ENCODE measurements at regions not wholly inside any gene's neighbourhood (a gene's known extent, or its start where the extent isn't known, plus 50 kb on each side); places are given as distances from the start of the nearest gene placed in this dataset.
"Not testable (repeated sequence)": the region's sequence is repeated elsewhere in the genome, so short reads cannot be mapped to it uniquely, and the experiment has no call there.

GRCh38 chr20:12824328-12825225, 184.2 kb upstream of the SPTLC3 start:
- peaks cover 0 to 7% (median 2%) of the 10 kb centered on the region in 5 donors for H3K27me3 Mint-ChIP-seq
- peaks cover 0 to 10% (median 0%) of the 10 kb centered on the region in 9 donors for H3K9me3 Mint-ChIP-seq
- no peaks in the 10 kb centered on the region for H3K36me3 Mint-ChIP-seq
- H3K27ac Mint-ChIP-seq: peak overlapping the region in 1 of 10 donors; percentile 54
- H3K4me1 Mint-ChIP-seq: no peaks in the 10 kb centered on the region
- H3K4me3 Mint-ChIP-seq: no peak overlapping the region
- POLR2A ChIA-PET: no interaction called here
- no peak for DNase-seq
- ATAC-seq: no peak

DNA sequence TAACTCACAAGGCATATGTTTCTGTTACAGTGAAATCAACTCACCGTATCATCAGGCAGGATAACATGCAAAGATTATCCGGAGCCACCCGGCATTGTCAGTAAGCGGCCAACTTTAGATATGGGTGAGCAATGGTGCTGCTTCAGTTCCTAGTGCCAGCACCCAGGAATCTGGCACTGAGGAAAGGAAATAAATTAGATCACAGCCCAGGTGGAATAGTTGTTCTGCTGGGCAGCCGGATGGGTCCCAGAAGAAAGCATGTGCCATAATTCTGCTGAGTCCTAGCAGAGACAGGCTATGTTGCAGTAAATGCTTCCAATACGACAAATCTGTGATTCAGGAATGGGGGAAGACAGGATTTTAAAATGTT, 183.6 kb upstream of the SPTLC3 start:
- ATAC-seq (no peak), DNase-seq (no peak)
- peaks cover 0 to 7% (median 2%) of the 10 kb centered on the region in 5 donors for H3K27me3 Mint-ChIP-seq
- H3K36me3 Mint-ChIP-seq: no peaks in the 10 kb centered on the region
- H3K9me3 Mint-ChIP-seq: peaks cover 0 to 10% (median 0%) of the 10 kb centered on the region in 9 donors
- POLR2A ChIA-PET: no interaction called here
- H3K4me3 Mint-ChIP-seq: no peak overlapping the region
- H3K27ac Mint-ChIP-seq: no peak overlapping the region
- H3K4me1 Mint-ChIP-seq: no peaks in the 10 kb centered on the region

DNA sequence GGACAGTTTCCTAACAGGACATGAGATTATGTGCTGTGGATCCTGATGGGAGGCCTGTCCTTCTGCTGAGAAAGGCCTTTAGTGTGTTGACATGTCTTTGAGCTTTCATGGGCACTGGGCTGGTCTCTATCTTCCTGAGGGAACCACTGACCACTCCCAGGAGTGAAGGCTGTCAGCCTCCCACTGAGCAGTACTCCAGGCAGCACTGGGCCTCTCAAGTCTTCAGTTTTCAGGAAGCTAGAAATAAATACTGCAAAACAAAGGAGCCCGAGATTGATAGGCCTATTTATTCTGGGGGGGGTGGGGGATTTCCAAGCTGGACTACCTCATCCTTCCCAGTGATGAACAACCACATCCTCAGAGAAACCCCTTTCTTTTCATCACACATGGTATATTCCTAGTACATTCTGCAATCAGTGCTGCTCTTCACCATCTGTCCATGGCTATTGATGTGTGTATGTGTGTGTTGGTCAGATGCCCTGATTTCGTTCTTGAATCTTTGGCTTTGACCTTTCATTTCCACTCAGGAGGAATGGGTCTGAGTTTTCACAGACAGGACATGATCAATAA, 180.9 kb upstream of the SPTLC3 start:
- H3K4me3 Mint-ChIP-seq: no peak overlapping the region
- H3K27me3 Mint-ChIP-seq: peaks cover 0 to 3% (median 0%) of the 10 kb centered on the region in 5 donors
- H3K4me1 Mint-ChIP-seq: no peaks in the 10 kb centered on the region
- POLR2A ChIA-PET: no interaction called here
- DNase-seq: no peak
- no peak overlapping the region for H3K27ac Mint-ChIP-seq
- no peaks in the 10 kb centered on the region for H3K36me3 Mint-ChIP-seq
- H3K9me3 Mint-ChIP-seq: peaks cover 0 to 3% (median 0%) of the 10 kb centered on the region in 9 donors
- no peak for ATAC-seq

GRCh38 chr20:12829170-12829569, 179.6 kb upstream of the SPTLC3 start:
- no peaks in the 10 kb centered on the region for H3K4me1 Mint-ChIP-seq
- ATAC-seq (no peak), DNase-seq (no peak)
- no peaks in the 10 kb centered on the region for H3K36me3 Mint-ChIP-seq
- peaks cover 0 to 3% (median 0%) of the 10 kb centered on the region in 9 donors for H3K9me3 Mint-ChIP-seq
- POLR2A ChIA-PET: no interaction called here
- H3K27ac Mint-ChIP-seq: no peak overlapping the region
- peaks cover 0 to 2% (median 0%) of the 10 kb centered on the region in 5 donors for H3K27me3 Mint-ChIP-seq
- H3K4me3 Mint-ChIP-seq: no peak overlapping the region

DNA sequence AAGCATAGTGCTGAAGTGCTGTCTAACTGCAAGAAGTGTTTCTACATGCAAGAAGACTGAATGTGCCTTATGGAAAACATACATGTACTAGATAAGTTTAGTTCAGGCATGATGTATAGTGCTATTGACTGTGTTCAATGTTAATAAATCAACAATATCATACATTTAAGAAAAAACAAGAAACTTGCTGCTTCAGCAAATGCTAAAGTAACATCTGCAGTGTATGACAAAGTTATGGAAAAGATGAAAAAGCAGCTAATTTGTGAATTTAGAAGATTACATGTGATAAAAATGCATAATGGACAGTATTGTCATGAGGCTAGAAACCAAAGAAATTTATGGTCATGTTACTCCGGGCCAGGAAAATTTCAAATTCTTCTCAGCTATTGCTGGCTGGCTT, 174.9 kb upstream of the SPTLC3 start:
- H3K4me1 Mint-ChIP-seq: no peaks in the 10 kb centered on the region

DNA sequence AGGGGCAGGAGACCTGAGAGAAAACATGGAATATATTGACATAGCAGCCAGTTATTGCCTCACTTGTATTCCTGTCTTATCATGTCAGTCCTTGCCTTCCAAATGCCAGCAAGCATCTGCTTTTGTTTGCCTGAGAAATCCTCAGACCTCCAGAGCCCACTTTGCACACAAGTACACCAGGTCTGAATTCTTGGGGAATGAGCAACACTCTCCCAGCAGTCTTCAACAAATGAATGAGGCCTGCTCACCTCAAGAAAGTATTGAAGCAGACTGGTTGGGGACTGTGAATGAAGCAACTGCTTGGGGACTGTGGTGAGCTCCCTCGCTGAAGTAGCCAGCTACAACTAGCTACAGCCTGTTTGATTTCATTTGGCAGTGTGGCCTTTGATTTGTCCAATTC, 172.8 kb upstream of the SPTLC3 start:
- no peak overlapping the region for H3K4me3 Mint-ChIP-seq
- DNase-seq (no peak), ATAC-seq (no peak)
- H3K4me1 Mint-ChIP-seq: no peaks in the 10 kb centered on the region
- POLR2A ChIA-PET: no interaction called here
- peaks cover 0 to 2% (median 0%) of the 10 kb centered on the region in 9 donors for H3K9me3 Mint-ChIP-seq
- peaks cover 0 to 2% (median 0%) of the 10 kb centered on the region in 5 donors for H3K27me3 Mint-ChIP-seq
- H3K36me3 Mint-ChIP-seq: no peaks in the 10 kb centered on the region
- H3K27ac Mint-ChIP-seq: no peak overlapping the region

More for the DNA sequence above, 174.9 kb upstream of the SPTLC3 start:
- peaks cover 0 to 2% (median 0%) of the 10 kb centered on the region in 9 donors for H3K9me3 Mint-ChIP-seq
- peaks cover 0 to 2% (median 0%) of the 10 kb centered on the region in 5 donors for H3K27me3 Mint-ChIP-seq
- no peak overlapping the region for H3K27ac Mint-ChIP-seq
- no peaks in the 10 kb centered on the region for H3K36me3 Mint-ChIP-seq
- POLR2A ChIA-PET: no interaction called here
- DNase-seq (no peak), ATAC-seq (no peak)
- H3K4me3 Mint-ChIP-seq: no peak overlapping the region

DNA sequence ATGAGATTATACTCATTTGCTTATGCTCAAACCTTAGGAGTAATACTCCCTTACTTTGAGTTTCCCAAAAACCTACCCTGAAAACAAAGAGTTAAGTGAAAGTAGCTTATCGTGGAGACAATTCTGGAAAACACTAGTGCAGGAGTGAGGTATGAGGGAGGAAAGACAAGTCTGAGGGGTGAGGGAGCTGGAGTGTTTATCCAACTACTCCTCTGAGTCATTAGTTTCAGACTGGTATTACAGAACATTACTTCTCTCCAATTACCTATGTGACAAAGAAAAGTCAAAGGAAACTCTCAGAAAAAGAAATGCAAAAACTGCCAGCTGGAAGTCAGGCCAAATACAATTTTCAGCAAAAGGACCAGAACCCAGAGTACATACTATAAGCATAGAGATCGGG, 171.1 kb upstream of the SPTLC3 start:
- ATAC-seq (no peak), DNase-seq (no peak)
- Mint-ChIP-seq H3K36me3 (no peaks in the 10 kb centered on the region), H3K4me1 (no peaks in the 10 kb centered on the region), H3K27ac (no peak overlapping the region), H3K27me3 (peaks cover 0 to 2% (median 0%) of the 10 kb centered on the region in 5 donors), H3K4me3 (no peak overlapping the region), H3K9me3 (peaks cover 0 to 6% (median 0%) of the 10 kb centered on the region in 9 donors)
- POLR2A ChIA-PET: no interaction called here

GRCh38 chr20:12838261-12838866, 170.4 kb upstream of the SPTLC3 start:
- ATAC-seq (no peak), DNase-seq (no peak)
- H3K27ac Mint-ChIP-seq: no peak overlapping the region
- H3K4me3 Mint-ChIP-seq: no peak overlapping the region
- POLR2A ChIA-PET: no interaction called here
- H3K27me3 Mint-ChIP-seq: peaks cover 0 to 2% (median 0%) of the 10 kb centered on the region in 5 donors
- peaks cover 0 to 9% (median 0%) of the 10 kb centered on the region in 9 donors for H3K9me3 Mint-ChIP-seq
- H3K36me3 Mint-ChIP-seq: no peaks in the 10 kb centered on the region
- H3K4me1 Mint-ChIP-seq: no peaks in the 10 kb centered on the region

DNA sequence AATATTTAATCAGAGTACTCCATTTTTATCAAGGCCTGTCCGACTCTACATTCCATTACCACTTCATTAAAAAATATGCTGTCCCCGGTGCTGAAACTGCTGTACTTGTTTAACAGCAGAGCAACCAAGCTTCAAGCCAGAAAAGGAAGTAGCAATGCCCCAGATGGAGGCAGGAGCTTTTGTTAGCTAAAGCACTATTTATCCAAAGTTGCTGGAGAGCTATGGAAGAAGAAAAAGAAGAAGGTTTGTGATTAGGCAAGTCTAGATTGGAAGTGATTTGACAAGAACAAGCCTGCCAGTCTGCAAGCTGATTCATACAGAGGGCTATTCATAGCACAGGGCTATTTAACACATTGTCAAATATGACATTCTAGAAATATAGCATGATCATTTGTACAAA, 160.9 kb upstream of the SPTLC3 start:
- peaks cover 0 to 12% (median 2%) of the 10 kb centered on the region in 9 donors for H3K9me3 Mint-ChIP-seq
- no peaks in the 10 kb centered on the region for H3K36me3 Mint-ChIP-seq
- no peaks in the 10 kb centered on the region for H3K4me1 Mint-ChIP-seq
- H3K27ac Mint-ChIP-seq: no peak overlapping the region
- ATAC-seq (no peak), DNase-seq (no peak)
- POLR2A ChIA-PET: no interaction called here
- no peak overlapping the region for H3K4me3 Mint-ChIP-seq
- peaks cover 0 to 18% (median 3%) of the 10 kb centered on the region in 5 donors for H3K27me3 Mint-ChIP-seq

DNA sequence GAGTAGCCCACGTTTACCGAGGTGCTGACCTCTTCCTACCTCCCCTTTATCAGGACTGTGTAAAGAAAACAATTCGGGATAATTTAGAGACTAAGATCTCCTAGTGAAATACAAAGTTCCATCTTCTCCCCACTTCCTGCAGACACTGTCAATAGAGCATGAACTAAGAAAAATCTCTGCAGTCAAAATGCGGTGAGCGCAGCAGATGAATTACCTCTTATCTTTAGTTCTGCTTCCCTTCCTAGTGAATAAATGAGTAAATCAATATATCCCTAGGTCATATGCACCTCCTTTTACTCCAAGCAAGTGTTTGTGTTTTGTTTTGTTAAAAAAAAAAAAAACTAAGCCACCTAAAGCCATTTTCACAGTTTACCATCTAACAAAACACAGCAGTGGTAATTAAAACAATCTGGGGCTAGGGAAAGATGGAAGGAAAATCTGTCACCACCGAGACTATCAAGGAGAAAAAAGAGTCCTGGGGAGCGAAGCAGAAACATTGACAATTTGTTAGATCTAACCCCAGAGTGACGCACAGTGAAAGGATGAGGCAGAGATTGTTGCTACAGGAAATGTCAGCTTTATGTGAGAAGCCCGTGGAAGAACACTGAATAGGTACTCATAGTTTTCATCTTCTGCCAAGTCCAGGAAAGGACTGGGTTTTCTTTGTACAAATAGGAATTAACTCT, 159.4 kb upstream of the SPTLC3 start:
- Mint-ChIP-seq H3K27ac (no peak overlapping the region), H3K4me3 (no peak overlapping the region), H3K36me3 (no peaks in the 10 kb centered on the region), H3K4me1 (no peaks in the 10 kb centered on the region), H3K9me3 (peaks cover 0 to 12% (median 5%) of the 10 kb centered on the region in 9 donors), H3K27me3 (peaks cover 3 to 18% (median 3%) of the 10 kb centered on the region in 5 donors)
- ATAC-seq (no peak), DNase-seq (no peak)
- POLR2A ChIA-PET: no interaction called here

GRCh38 chr20:12857643-12858042, 151.1 kb upstream of the SPTLC3 start:
- ATAC-seq, H3K4me1 Mint-ChIP-seq, H3K27me3 Mint-ChIP-seq, POLR2A ChIA-PET, H3K27ac Mint-ChIP-seq, H3K4me3 Mint-ChIP-seq, H3K36me3 Mint-ChIP-seq, DNase-seq: not testable (repeated sequence)
- peaks cover 4 to 32% (median 17%) of the 10 kb centered on the region in 9 donors for H3K9me3 Mint-ChIP-seq

DNA sequence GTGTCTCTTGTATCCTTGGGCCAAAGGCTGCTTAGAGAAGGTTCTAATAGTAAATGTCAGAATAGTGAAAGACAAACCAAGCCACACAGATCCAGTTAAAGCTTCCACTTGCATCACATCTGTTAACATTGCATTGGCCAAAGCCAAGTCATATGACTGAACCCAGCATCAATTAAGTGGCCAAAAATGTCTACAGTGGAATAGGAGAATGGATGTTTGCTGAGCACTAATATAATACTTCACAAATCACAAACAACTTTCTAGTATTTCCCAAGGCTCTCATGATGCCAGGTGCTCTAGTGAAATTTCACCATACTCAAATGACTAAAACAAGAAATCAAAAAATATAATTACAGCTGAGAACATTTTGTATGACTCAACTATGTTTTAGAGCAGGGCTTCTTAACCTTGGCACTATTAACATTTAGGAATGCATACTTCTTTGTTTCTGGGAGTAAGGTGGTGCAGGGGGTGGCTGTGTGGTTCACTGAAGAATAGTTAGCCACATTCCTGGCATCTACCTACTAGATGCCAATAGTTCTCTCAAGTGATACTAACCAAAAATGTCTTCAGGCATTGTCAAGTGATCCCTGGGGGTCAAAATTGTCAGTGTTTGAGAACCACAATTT, 148.0 kb upstream of the SPTLC3 start:
- no peak for DNase-seq
- Mint-ChIP-seq H3K27ac (no peak overlapping the region), H3K9me3 (peaks cover 0 to 22% (median 10%) of the 10 kb centered on the region in 9 donors), H3K36me3 (peaks cover 0 to 3% (median 0%) of the 10 kb centered on the region in 3 donors), H3K4me1 (no peaks in the 10 kb centered on the region), H3K27me3 (peaks cover 0 to 11% (median 0%) of the 10 kb centered on the region in 5 donors), H3K4me3 (no peak overlapping the region)
- POLR2A ChIA-PET: no interaction called here
- no peak for ATAC-seq

Measured in naive thymus-derived CD8-positive, alpha-beta T cell (primary cell).